HFFc6 (cell line): ENCODE measurements at regions not wholly inside any gene's neighbourhood (a gene's known extent, or its start where the extent isn't known, plus 50 kb on each side); places are given as distances from the start of the nearest gene placed in this dataset.

Experiments
- DNase-seq: peaks from one replicate; pipeline ENCODE4 v3.0.0-alpha.2; 2018
- H3K27ac Mint-ChIP-seq: 2 replicates; pipeline ENCODE4 v1.8.0; 2020; ENCODE audit warnings: mild to moderate bottlenecking, mixed read lengths
- H3K27me3 Mint-ChIP-seq: 2 replicates; pipeline ENCODE4 v1.8.0; 2021; ENCODE audit warnings: mild to moderate bottlenecking, moderate library complexity, mixed read lengths; ENCODE audit not compliant: insufficient read depth
- H3K36me3 Mint-ChIP-seq: 2 replicates; pipeline ENCODE4 v1.8.0; 2021; ENCODE audit warnings: low read depth, mixed read lengths
- H3K4me1 Mint-ChIP-seq: 2 replicates; pipeline ENCODE4 v1.8.0; 2020; ENCODE audit warnings: low read depth, mixed read lengths
- H3K4me3 Mint-ChIP-seq: 2 replicates; pipeline ENCODE4 v1.8.0; 2020; ENCODE audit warnings: mild to moderate bottlenecking, moderate library complexity, mixed read lengths
- H3K9me3 Mint-ChIP-seq: 2 replicates; pipeline ENCODE4 v1.8.0; 2020; ENCODE audit warnings: mild to moderate bottlenecking, mixed read lengths
- CTCF ChIP-seq: fragments of 200-600 bp; sonication (generic); IDR thresholded peaks from 2 replicates; pipeline ENCODE4 v1.5.0; 2021; ENCODE audit warnings: antibody characterized with exemption, mild to moderate bottlenecking

GRCh38 chr1:221118938-221119320 lies 239.7 kb downstream of the HLX start:
- Mint-ChIP-seq H3K27ac (no peak overlapping the region), H3K4me3 (no peak overlapping the region), H3K36me3 (peaks cover 17% of the 10 kb centered on the region), H3K27me3 (peaks cover 2% of the 10 kb centered on the region; the same call in 1 of the 2 replicates), H3K4me1 (peaks cover 32% of the 10 kb centered on the region), H3K9me3 (no peaks in the 10 kb centered on the region; the same call in 1 of the 2 replicates)
- no peak for DNase-seq
- TF ChIP-seq CTCF: no peak

- Mint-ChIP-seq H3K27me3 (peaks cover 2% of the 10 kb centered on the region; the same call in 1 of the 2 replicates), H3K4me3 (no peak overlapping the region), H3K4me1 (peaks cover 16% of the 10 kb centered on the region), H3K27ac (no peak overlapping the region), H3K9me3 (no peaks in the 10 kb centered on the region; the same call in 1 of the 2 replicates), H3K36me3 (peaks cover 17% of the 10 kb centered on the region)
- no peak for TF ChIP-seq CTCF
- DNase-seq: no peak
Measured at GRCh38 chr1:221122501-221122900, 243.3 kb downstream of the HLX start.

- H3K4me1 Mint-ChIP-seq: no peaks in the 10 kb centered on the region; the same call in 1 of the 2 replicates
- DNase-seq: no peak
- H3K4me3 Mint-ChIP-seq: no peak overlapping the region
- peaks cover 8% of the 10 kb centered on the region for H3K36me3 Mint-ChIP-seq
- no peaks in the 10 kb centered on the region for H3K9me3 Mint-ChIP-seq
- no peak for TF ChIP-seq CTCF
- no peak overlapping the region for H3K27ac Mint-ChIP-seq
- no peaks in the 10 kb centered on the region for H3K27me3 Mint-ChIP-seq
Measured at GRCh38 chr1:221125976-221126375, 246.7 kb downstream of the HLX start.

GRCh38 chr1:221137666-221138065 lies 258.4 kb downstream of the HLX start:
- Mint-ChIP-seq H3K27ac (no peak overlapping the region), H3K4me3 (no peak overlapping the region), H3K4me1 (peaks cover 13% of the 10 kb centered on the region), H3K36me3 (peaks cover 5% of the 10 kb centered on the region), H3K9me3 (no peaks in the 10 kb centered on the region), H3K27me3 (no peaks in the 10 kb centered on the region)
- no peak for DNase-seq
- TF ChIP-seq CTCF: no peak

GRCh38 chr1:221138516-221138915 lies 259.3 kb downstream of the HLX start:
- peaks cover 5% of the 10 kb centered on the region for H3K36me3 Mint-ChIP-seq
- no peaks in the 10 kb centered on the region for H3K27me3 Mint-ChIP-seq
- DNase-seq: no peak
- H3K27ac Mint-ChIP-seq: no peak overlapping the region
- no peak overlapping the region for H3K4me3 Mint-ChIP-seq
- H3K4me1 Mint-ChIP-seq: peaks cover 19% of the 10 kb centered on the region
- no peaks in the 10 kb centered on the region for H3K9me3 Mint-ChIP-seq
- no peak for TF ChIP-seq CTCF

- Mint-ChIP-seq H3K27me3 (no peaks in the 10 kb centered on the region), H3K9me3 (no peaks in the 10 kb centered on the region), H3K4me3 (no peak overlapping the region), H3K4me1 (peaks cover 19% of the 10 kb centered on the region), H3K27ac (no peak overlapping the region), H3K36me3 (peaks cover 5% of the 10 kb centered on the region)
- no peak for TF ChIP-seq CTCF
- DNase-seq: no peak
Measured at GRCh38 chr1:221139991-221140390, 260.7 kb downstream of the HLX start.
